ENCODE measurements at regions not wholly inside any gene's neighbourhood (a gene's known extent, or its start where the extent isn't known, plus 50 kb on each side); places are given as distances from the start of the nearest gene placed in this dataset.
"Not testable (repeated sequence)": the region's sequence is repeated elsewhere in the genome, so short reads cannot be mapped to it uniquely, and the experiment has no call there.

GRCh38 chr3:99586701-99587100, 51.7 kb upstream of the COL8A1 start:
- peak; percentile 39 for DNase-seq (ENCODE audit: low read depth)

GRCh38 chr3:99579965-99580364, 58.4 kb upstream of the COL8A1 start:
- no peak for DNase-seq (ENCODE audit: low read depth)

GRCh38 chr3:99579246-99579645, 59.1 kb upstream of the COL8A1 start:
- peak; percentile 91 for DNase-seq (ENCODE audit: low read depth)

- peak; percentile 22 for DNase-seq (ENCODE audit: low read depth)
Measured at GRCh38 chr3:99578339-99578970, 59.9 kb upstream of the COL8A1 start.

GRCh38 chr3:99576904-99577559, 61.4 kb upstream of the COL8A1 start:
- DNase-seq (ENCODE audit: low read depth): peak; percentile 16

- DNase-seq (ENCODE audit: low read depth): no peak
Measured at GRCh38 chr3:99575683-99576082, 62.7 kb upstream of the COL8A1 start.

- no peak for DNase-seq (ENCODE audit: low read depth)
Measured at GRCh38 chr3:99570061-99570460, 68.3 kb upstream of the COL8A1 start.

- no peak for DNase-seq (ENCODE audit: low read depth)
Measured at GRCh38 chr3:99568663-99569335, 69.6 kb upstream of the COL8A1 start.

- no peak for DNase-seq (ENCODE audit: low read depth)
Measured at GRCh38 chr3:99565331-99565730, 73.1 kb upstream of the COL8A1 start.

- peak; percentile 84 for DNase-seq (ENCODE audit: low read depth)
Measured at GRCh38 chr3:99562990-99563607, 75.3 kb upstream of the COL8A1 start.

GRCh38 chr3:99562138-99562537, 76.3 kb upstream of the COL8A1 start:
- DNase-seq (ENCODE audit: low read depth): peak; percentile 49

- DNase-seq (ENCODE audit: low read depth): no peak
Measured at GRCh38 chr3:99561056-99561455, 77.3 kb upstream of the COL8A1 start.

- no peak for DNase-seq (ENCODE audit: low read depth)
Measured at GRCh38 chr3:99559196-99559595, 79.2 kb upstream of the COL8A1 start.

GRCh38 chr3:99555885-99556284, 82.5 kb upstream of the COL8A1 start:
- DNase-seq (ENCODE audit: low read depth): not testable (repeated sequence)

- peak; percentile 37 for DNase-seq (ENCODE audit: low read depth)
Measured at GRCh38 chr3:99551520-99551919, 86.9 kb upstream of the COL8A1 start.

- DNase-seq (ENCODE audit: low read depth): peak; percentile 14
Measured at GRCh38 chr3:99549957-99550603, 88.3 kb upstream of the COL8A1 start.

- DNase-seq (ENCODE audit: low read depth): no peak
Measured at GRCh38 chr3:99549220-99549619, 89.2 kb upstream of the COL8A1 start.

- no peak for DNase-seq (ENCODE audit: low read depth)
Measured at GRCh38 chr3:99548674-99549073, 89.7 kb upstream of the COL8A1 start.

- peak; percentile 28 for DNase-seq (ENCODE audit: low read depth)
Measured at GRCh38 chr3:99545941-99546580, 92.3 kb upstream of the COL8A1 start.

GRCh38 chr3:99544786-99545281, 93.6 kb upstream of the COL8A1 start:
- DNase-seq (ENCODE audit: low read depth): peak; percentile 54

GRCh38 chr3:99543796-99544195, 94.6 kb upstream of the COL8A1 start:
- DNase-seq (ENCODE audit: low read depth): no peak
